Neural crest cell (in vitro differentiated cells): ENCODE measurements at regions not wholly inside any gene's neighbourhood (a gene's known extent, or its start where the extent isn't known, plus 50 kb on each side); places are given as distances from the start of the nearest gene placed in this dataset.
"Not testable (repeated sequence)": the region's sequence is repeated elsewhere in the genome, so short reads cannot be mapped to it uniquely, and the experiment has no call there.

Source experiments
- DNase-seq: peaks from one replicate; pipeline ENCODE4 v3.0.0; 2021; ENCODE audit warnings: low read depth, mixed read lengths, low spot score
- H3K27ac Mint-ChIP-seq: one replicate; pipeline ENCODE4 v1.8.0; 2021; ENCODE audit warnings: mild to moderate bottlenecking, mixed read lengths; ENCODE audit not compliant: unreplicated experiment
- H3K27me3 Mint-ChIP-seq: 2 replicates; pipeline ENCODE4 v1.8.0; 2021; ENCODE audit warnings: low read depth, mild to moderate bottlenecking, mixed read lengths
- H3K36me3 Mint-ChIP-seq: 2 replicates; pipeline ENCODE4 v1.8.0; 2021; ENCODE audit warnings: low read depth, mild to moderate bottlenecking, mixed read lengths
- H3K4me1 Mint-ChIP-seq: 2 replicates; pipeline ENCODE4 v1.8.0; 2021; ENCODE audit warnings: mixed read lengths
- H3K4me3 Mint-ChIP-seq: one replicate; pipeline ENCODE4 v1.8.0; 2021; ENCODE audit warnings: mild to moderate bottlenecking, mixed read lengths
- H3K9me3 Mint-ChIP-seq: 2 replicates; pipeline ENCODE4 v1.8.0; 2021; ENCODE audit warnings: mixed read lengths
- TF ChIP-seq, protein P1 (sequence below): fragments of 200-600 bp; sonication (generic); conservative IDR thresholded peaks from 2 replicates; pipeline ENCODE4 v1.5.0; 2021; ENCODE audit warnings: antibody characterized with exemption, mild to moderate bottlenecking

DNA sequence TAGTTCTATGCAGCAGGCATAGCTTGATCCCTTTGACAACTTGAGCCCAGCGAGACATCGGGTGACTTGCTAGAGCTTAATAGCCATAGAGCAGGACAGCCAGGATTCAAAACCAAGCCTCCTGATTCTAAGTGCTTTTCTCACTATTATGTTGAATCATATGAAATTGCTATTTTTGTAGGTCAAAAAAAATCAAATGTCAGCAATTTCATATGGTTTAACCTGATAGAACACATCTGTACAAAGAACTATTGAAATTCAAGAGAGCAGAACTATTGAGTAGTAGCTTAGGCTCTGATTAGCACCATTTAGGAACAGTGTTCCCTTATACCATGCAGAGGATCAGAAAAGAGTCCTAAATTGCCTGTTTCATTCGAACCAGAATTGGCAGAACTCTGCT is 132.0 kb downstream of the EMP1 start:
- Mint-ChIP-seq H3K4me3 (no peak overlapping the region), H3K36me3 (no peaks in the 10 kb centered on the region), H3K27ac (no peak overlapping the region), H3K4me1 (no peaks in the 10 kb centered on the region), H3K27me3 (peaks cover 2% of the 10 kb centered on the region), H3K9me3 (peaks cover 7% of the 10 kb centered on the region)
- no peak for DNase-seq
- TF ChIP-seq, protein P1, sequence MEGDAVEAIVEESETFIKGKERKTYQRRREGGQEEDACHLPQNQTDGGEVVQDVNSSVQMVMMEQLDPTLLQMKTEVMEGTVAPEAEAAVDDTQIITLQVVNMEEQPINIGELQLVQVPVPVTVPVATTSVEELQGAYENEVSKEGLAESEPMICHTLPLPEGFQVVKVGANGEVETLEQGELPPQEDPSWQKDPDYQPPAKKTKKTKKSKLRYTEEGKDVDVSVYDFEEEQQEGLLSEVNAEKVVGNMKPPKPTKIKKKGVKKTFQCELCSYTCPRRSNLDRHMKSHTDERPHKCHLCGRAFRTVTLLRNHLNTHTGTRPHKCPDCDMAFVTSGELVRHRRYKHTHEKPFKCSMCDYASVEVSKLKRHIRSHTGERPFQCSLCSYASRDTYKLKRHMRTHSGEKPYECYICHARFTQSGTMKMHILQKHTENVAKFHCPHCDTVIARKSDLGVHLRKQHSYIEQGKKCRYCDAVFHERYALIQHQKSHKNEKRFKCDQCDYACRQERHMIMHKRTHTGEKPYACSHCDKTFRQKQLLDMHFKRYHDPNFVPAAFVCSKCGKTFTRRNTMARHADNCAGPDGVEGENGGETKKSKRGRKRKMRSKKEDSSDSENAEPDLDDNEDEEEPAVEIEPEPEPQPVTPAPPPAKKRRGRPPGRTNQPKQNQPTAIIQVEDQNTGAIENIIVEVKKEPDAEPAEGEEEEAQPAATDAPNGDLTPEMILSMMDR, result no peak

- Mint-ChIP-seq H3K4me3 (no peak overlapping the region), H3K27me3 (peaks cover 2% of the 10 kb centered on the region), H3K27ac (peak overlapping the region; percentile 10), H3K36me3 (no peaks in the 10 kb centered on the region), H3K4me1 (no peaks in the 10 kb centered on the region), H3K9me3 (peaks cover 7% of the 10 kb centered on the region)
- no peak for DNase-seq
- TF ChIP-seq, protein P1, result no peak
These were observed 129.6 kb downstream of the EMP1 start for GRCh38 chr12:13326076-13326475.

GRCh38 chr12:13325037-13325436 is 128.5 kb downstream of the EMP1 start:
- H3K9me3 Mint-ChIP-seq, H3K4me1 Mint-ChIP-seq, DNase-seq, H3K36me3 Mint-ChIP-seq, H3K4me3 Mint-ChIP-seq, H3K27ac Mint-ChIP-seq, H3K27me3 Mint-ChIP-seq: not testable (repeated sequence)

DNA sequence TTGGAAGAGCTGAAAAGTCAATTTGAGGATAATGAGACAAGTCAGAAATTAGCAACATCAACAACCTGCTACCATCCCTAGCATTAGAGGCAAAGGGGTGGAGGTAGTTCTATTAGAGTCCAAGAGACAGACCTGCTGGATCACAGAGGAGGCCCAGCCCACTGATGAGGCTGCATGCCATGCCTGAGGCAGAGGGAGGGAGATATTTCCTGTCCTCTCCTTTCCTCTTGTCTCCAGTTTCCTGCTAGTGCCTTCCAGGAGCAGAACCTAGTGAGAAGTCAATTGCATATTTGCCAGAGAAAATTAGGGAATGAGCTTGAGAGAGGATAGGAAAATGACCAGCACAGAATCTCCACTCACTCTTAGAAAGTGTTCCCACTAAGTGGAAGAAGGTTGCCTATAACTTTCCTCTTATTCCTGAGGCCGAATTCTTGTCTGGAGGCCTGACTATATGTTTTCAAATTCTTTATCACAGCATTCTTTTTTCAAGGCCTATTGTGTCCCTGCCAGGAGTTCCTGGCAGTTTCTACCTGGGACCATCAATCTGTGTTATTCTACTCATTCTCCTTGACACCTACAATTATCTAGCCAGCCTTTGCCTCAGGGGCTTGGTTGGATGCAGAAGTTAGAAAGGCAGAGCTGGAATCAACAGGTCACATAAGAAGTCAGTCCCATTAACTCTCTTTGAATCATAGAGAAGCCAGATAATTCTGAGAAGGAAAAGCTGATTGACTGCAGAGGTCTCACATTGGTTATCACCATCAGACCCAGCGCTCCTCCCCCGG is 121.9 kb downstream of the EMP1 start:
- H3K4me3 Mint-ChIP-seq, result no peak overlapping the region
- no peaks in the 10 kb centered on the region for H3K27me3 Mint-ChIP-seq
- H3K9me3 Mint-ChIP-seq, result peaks cover 3% of the 10 kb centered on the region
- H3K36me3 Mint-ChIP-seq, result no peaks in the 10 kb centered on the region
- H3K27ac Mint-ChIP-seq, result no peak overlapping the region
- DNase-seq, result no peak
- no peaks in the 10 kb centered on the region for H3K4me1 Mint-ChIP-seq
- TF ChIP-seq, protein P1, result no peak

GRCh38 chr12:13316587-13317246 is 120.2 kb downstream of the EMP1 start:
- no peak for DNase-seq
- no peak overlapping the region for H3K4me3 Mint-ChIP-seq
- H3K9me3 Mint-ChIP-seq, result peaks cover 3% of the 10 kb centered on the region
- H3K27me3 Mint-ChIP-seq, result peaks cover 3% of the 10 kb centered on the region
- TF ChIP-seq, protein P1, result no peak
- no peaks in the 10 kb centered on the region for H3K4me1 Mint-ChIP-seq
- H3K27ac Mint-ChIP-seq, result no peak overlapping the region
- no peaks in the 10 kb centered on the region for H3K36me3 Mint-ChIP-seq

DNA sequence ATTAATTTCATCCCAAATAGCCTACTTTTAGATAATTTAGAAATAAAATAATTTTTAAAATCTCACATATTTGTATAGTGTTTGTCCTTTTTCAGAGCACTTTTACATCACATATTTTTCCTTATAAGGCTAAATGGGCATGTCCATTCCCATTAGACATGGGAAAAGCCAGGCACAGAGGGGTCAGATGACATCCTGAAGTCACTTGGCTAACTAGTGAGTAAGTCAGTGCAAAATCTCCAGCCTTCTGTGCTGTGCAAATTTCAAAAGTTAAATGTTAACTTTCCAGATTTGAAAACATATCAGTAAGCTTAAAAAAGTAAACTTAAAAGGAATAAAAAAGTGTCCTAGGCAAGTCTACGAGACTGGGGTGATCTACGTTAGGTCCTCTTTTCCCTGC is 117.4 kb downstream of the EMP1 start:
- no peaks in the 10 kb centered on the region for H3K36me3 Mint-ChIP-seq
- no peak for DNase-seq
- no peaks in the 10 kb centered on the region for H3K4me1 Mint-ChIP-seq
- H3K4me3 Mint-ChIP-seq, result no peak overlapping the region
- peaks cover 3% of the 10 kb centered on the region for H3K27me3 Mint-ChIP-seq
- H3K9me3 Mint-ChIP-seq, result no peaks in the 10 kb centered on the region
- TF ChIP-seq, protein P1, result no peak
- no peak overlapping the region for H3K27ac Mint-ChIP-seq
